Activated B cell treated with CpG ODN at 0.5 μM for 24 hours (primary cell): ENCODE measurements at regions not wholly inside any gene's neighbourhood (a gene's known extent, or its start where the extent isn't known, plus 50 kb on each side); places are given as distances from the start of the nearest gene placed in this dataset.

Experiments
- ATAC-seq: fragments of 200-7000 bp; cut with Tn5 transposase; one replicate; pipeline ENCODE4 v1.10.0; 2021; ENCODE audit warnings: low read depth, mild to moderate bottlenecking, moderate library complexity
- CTCF ChIA-PET: fragments of 350-600 bp; sonication (Branson Sonifier 250); formaldehyde crosslinking; loops from one replicate; lab custom pipeline; 2021; ENCODE audit warnings: antibody characterized with exemption; lab: Charles Lee
- POLR2A ChIA-PET: fragments of 350-600 bp; sonication (Branson Sonifier 250); formaldehyde crosslinking; loops from one replicate; lab custom pipeline; 2021; ENCODE audit warnings: antibody characterized with exemption; lab: Charles Lee
- DNase-seq: peaks from one replicate; pipeline ENCODE4 v3.0.0; 2022
- H3K27ac Mint-ChIP-seq: one replicate; pipeline ENCODE4 v1.8.0; 2020; ENCODE audit warnings: mixed read lengths
- H3K27me3 Mint-ChIP-seq: one replicate; pipeline ENCODE4 v1.8.0; 2021; ENCODE audit warnings: mixed read lengths
- H3K36me3 Mint-ChIP-seq: one replicate; pipeline ENCODE4 v1.8.0; 2021; ENCODE audit warnings: low read depth, mixed read lengths
- H3K4me1 Mint-ChIP-seq: one replicate; pipeline ENCODE4 v1.8.0; 2021; ENCODE audit warnings: mixed read lengths
- H3K4me3 Mint-ChIP-seq: one replicate; pipeline ENCODE4 v1.8.0; 2020; ENCODE audit warnings: mild to moderate bottlenecking, mixed read lengths
- H3K9me3 Mint-ChIP-seq: one replicate; pipeline ENCODE4 v1.8.0; 2020; ENCODE audit warnings: mixed read lengths
- CTCF ChIP-seq: fragments of 200-600 bp; IDR thresholded peaks from one replicate; pipeline ENCODE4 v1.8.0; 2022; ENCODE audit warnings: antibody characterized with exemption, mild to moderate bottlenecking
- intact Hi-C: fragments of 100-400 bp; cut with micrococcal nuclease; formaldehyde crosslinking; loops from one replicate; pipeline ENCODE4 v1.15.1; 2024

DNA sequence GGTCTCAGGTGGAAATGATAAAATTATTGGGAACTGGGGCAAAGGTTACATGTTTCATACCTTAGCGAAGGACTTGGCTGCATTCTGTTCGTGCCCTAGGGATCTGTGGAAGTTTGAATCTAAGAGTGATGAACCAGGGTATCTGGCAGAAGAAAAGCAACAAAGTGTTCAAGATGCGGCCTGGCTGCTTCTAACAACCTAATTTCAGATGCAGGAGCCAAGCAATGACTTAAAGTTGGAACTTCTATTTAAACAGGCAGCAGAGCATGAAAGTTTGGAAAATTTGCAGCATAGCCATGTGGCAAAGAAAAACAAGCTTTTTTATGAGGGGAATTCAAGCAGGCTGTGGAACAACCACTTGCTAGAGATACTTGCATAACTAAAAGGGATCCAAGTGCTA is 73.5 kb downstream of the CD24 start:
- DNase-seq (no peak), ATAC-seq (no peak)
- Mint-ChIP-seq H3K27ac (no peak overlapping the region), H3K4me3 (no peak overlapping the region), H3K4me1 (no peaks in the 10 kb centered on the region), H3K9me3 (peaks cover 10% of the 10 kb centered on the region), H3K27me3 (no peaks in the 10 kb centered on the region), H3K36me3 (peaks cover 4% of the 10 kb centered on the region)
- ChIA-PET POLR2A (no interaction called here), CTCF (no interaction called here)
- no peak for TF ChIP-seq CTCF
- intact Hi-C loops = no loop called here

DNA sequence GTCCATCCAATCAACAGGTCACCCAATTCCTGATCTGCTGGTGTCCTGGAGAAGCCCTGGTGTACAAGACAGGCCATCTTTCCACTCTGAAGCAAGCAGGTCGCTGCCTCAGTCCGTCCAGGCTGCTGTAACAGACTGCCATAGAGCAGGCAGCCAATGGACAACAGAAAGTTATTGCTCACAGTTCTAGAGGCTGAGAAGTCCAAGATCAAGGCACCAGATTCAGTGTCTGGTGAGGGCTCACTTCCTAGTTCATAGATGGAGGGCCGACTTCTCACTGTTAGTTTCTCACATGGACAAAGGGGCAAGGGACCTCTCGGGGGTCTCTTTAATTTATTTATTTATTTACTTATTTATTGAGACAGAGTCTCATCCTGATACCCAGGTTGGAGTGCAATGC is 74.8 kb downstream of the CD24 start:
- Mint-ChIP-seq H3K27ac (no peak overlapping the region), H3K4me3 (no peak overlapping the region), H3K27me3 (no peaks in the 10 kb centered on the region), H3K9me3 (peaks cover 10% of the 10 kb centered on the region), H3K36me3 (peaks cover 4% of the 10 kb centered on the region), H3K4me1 (no peaks in the 10 kb centered on the region)
- POLR2A ChIA-PET = no interaction called here
- ATAC-seq (no peak), DNase-seq (no peak)
- no peak for TF ChIP-seq CTCF
- CTCF ChIA-PET = no interaction called here
- intact Hi-C loops = no loop called here

GRCh38 chr6:106897580-106897979 is 76.9 kb downstream of the CD24 start:
- H3K4me3 Mint-ChIP-seq = no peak overlapping the region
- no peak overlapping the region for H3K27ac Mint-ChIP-seq
- H3K4me1 Mint-ChIP-seq = no peaks in the 10 kb centered on the region
- TF ChIP-seq CTCF = no peak
- H3K27me3 Mint-ChIP-seq = no peaks in the 10 kb centered on the region
- DNase-seq (no peak), ATAC-seq (no peak)
- H3K36me3 Mint-ChIP-seq = peaks cover 4% of the 10 kb centered on the region
- peaks cover 8% of the 10 kb centered on the region for H3K9me3 Mint-ChIP-seq
- ChIA-PET POLR2A (no interaction called here), CTCF (no interaction called here)
- intact Hi-C loops = no loop called here

- no peak for TF ChIP-seq CTCF
- no peak overlapping the region for H3K27ac Mint-ChIP-seq
- intact Hi-C loops = no loop called here
- ChIA-PET CTCF (no interaction called here), POLR2A (no interaction called here)
- DNase-seq (no peak), ATAC-seq (no peak)
- H3K4me1 Mint-ChIP-seq = no peaks in the 10 kb centered on the region
- no peak overlapping the region for H3K4me3 Mint-ChIP-seq
- H3K27me3 Mint-ChIP-seq = no peaks in the 10 kb centered on the region
- H3K9me3 Mint-ChIP-seq = peaks cover under 1% of the 10 kb centered on the region
- H3K36me3 Mint-ChIP-seq = peaks cover under 1% of the 10 kb centered on the region
Observed at GRCh38 chr6:106895703-106896040, 78.9 kb downstream of the CD24 start.

DNA sequence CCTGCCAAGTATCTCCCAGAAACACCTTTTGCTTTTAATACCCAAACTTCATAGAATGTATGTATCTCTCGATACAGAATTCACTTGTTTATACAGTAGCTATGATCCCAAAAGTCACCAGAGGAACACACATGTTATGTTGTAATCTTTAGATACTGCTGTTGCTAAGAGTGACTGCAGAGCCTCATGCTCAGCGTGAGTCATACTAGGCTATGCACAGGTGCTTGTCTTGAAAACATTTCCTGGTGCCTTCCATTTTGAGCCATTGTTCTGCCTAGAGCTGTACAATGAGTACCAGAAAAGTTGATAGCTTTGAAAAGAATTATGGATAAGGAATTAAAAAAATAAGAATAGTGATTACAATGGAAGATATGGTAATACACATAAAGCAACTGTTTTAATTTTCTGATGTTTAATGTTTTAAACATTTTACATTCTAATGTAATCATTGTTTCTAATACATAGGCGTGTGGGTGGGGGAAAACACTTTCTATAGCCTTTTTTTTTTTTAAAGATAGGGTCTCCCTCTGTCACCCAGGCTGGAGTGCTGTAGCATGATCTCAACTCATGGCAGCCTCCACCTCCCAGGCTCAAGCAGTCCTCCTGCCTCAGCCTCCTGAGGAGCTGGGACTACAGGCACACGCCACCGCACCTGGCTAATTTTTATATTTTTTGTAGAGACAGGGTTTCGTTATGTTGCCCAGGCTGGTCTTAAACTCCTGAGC is 79.4 kb downstream of the CD24 start:
- no peaks in the 10 kb centered on the region for H3K27me3 Mint-ChIP-seq
- H3K9me3 Mint-ChIP-seq = no peaks in the 10 kb centered on the region

More for the DNA sequence above, 79.4 kb downstream of the CD24 start:
- ChIA-PET CTCF (no interaction called here), POLR2A (interaction anchor here (0.6 kb wide), 1 partner anchor 1886 kb away, joined by 3 read pairs; no protein-coding TSS in a partner anchor)
- Mint-ChIP-seq H3K36me3 (no peaks in the 10 kb centered on the region), H3K27ac (no peak overlapping the region), H3K4me3 (no peak overlapping the region), H3K4me1 (no peaks in the 10 kb centered on the region)
- DNase-seq (no peak), ATAC-seq (no peak)
- TF ChIP-seq CTCF = no peak
- intact Hi-C loops = no loop called here
